ENCODE measurements at regions not wholly inside any gene's neighbourhood (a gene's known extent, or its start where the extent isn't known, plus 50 kb on each side); places are given as distances from the start of the nearest gene placed in this dataset.

GRCh38 chr15:36265422-36265821 is 314.0 kb upstream of the CDIN1 start:
- no peak for DNase-seq (ENCODE audit: low read depth)

GRCh38 chr15:36271048-36271447 is 308.4 kb upstream of the CDIN1 start:
- no peak for DNase-seq (ENCODE audit: low read depth)

DNA sequence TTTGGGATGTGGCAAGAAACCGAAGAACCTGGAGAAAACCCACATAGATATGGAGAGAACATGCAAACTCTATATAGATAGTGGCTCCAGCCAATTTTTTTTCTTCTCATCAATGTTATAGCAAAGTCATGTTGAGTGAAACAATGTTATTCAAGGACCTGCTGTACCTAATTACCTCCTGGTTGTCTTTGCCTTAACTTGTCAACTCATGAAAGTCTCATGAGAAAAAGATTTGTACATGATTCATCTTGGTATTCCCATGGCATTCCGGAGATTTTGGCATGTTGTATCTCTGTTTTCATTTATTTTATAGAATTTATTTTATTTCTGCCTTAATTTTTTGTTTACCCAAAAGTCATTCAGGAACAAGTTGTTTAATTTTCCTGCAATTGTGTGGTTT is 303.8 kb upstream of the CDIN1 start:
- no peak for DNase-seq (ENCODE audit: low read depth)

DNA sequence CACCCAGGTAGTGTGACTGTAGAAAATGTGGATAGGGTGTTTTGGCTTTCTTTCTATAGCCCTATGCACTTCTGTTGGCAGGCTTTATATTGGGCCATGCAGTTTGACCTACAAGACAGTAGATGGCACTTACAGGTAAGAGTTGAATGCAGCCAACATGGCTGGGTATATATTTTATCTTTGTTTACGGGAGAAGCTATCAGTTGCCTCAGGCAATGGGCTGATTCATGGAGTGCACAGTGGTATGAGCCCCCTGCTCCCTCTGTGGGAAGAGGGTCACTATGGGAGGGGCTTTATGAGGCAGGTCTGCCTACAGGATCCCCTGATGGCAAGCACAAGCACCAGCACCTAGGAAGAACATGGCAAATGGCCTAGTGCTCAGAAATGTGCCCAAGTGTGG is 301.2 kb upstream of the CDIN1 start:
- DNase-seq (ENCODE audit: low read depth): no peak

GRCh38 chr15:36282821-36283220 is 296.6 kb upstream of the CDIN1 start:
- no peak for DNase-seq (ENCODE audit: low read depth)

DNA sequence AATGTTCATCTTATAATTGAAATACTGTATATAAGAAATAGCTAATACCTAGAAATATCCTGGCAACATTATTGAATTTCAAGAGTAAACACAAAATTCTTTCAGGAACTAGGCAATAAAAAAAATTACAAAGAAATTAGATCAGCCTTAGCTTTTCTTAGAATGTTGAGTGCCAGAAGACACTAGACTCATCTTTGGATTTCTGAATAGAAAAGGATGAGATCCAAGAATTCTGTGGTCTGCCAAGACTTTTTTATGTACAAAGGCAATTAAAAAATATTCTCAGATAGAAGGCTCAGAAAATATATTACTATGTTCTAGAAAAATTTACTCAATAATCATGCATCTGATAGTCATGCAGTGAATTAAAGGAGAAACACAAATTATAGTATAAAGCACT is 294.5 kb upstream of the CDIN1 start:
- DNase-seq (ENCODE audit: low read depth): no peak

DNA sequence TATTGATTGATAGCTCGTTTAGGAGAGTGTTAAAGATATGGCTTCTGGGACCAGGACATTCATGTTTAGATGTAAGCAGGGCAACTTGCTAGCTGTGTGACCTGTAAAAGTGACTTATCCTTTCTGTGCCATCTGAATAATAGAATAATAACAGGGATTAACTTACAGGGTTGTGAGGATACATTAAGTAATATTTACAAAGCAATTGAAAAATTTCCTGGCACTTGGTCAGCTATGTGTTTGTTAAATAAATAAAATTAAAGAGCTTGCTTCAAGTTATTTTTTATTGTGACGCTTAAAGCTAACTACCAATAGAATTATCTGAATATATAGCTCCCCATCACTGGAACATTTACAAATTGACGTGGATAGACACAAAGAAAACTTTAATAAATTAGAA is 287.9 kb upstream of the CDIN1 start:
- DNase-seq (ENCODE audit: low read depth): no peak

DNA sequence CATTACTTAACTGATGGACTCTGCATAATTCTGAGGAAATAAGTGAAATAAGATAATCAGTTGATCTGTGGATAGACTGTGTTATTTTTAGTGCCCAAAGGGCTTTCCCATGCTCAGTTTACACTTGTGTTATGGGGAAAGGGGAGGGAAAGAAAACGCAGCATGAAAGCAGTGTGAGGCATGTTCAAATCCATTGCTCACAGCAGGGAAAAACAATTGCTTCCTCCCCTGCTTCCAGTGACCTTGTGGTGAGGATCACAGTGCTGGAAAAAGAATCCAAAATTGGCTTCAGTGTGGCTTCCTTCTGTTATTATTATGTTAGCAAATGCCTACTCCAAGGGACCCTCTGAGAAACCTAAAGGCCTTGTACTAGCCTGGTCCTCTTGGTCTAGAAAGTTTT is 285.1 kb upstream of the CDIN1 start:
- DNase-seq (ENCODE audit: low read depth): no peak

DNA sequence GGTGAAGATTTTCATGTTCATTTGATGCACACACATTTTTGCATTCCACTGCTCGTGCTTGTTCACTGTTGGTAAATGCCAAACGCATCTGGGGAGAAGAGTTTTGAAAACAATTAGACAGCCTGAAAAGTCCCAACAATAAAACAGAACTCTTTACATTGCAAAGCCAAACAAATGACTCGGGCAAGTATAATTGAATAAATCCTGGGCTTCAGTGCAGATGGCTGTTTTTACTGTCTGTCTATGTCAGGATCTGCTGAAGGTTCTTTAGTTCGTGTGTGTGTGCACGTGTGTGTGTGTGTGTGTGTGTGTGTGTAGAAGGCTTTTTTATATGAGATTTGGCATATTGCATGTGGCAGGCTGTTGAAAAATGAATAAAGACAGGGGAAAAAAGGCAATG is 277.5 kb upstream of the CDIN1 start:
- no peak for DNase-seq (ENCODE audit: low read depth)

DNA sequence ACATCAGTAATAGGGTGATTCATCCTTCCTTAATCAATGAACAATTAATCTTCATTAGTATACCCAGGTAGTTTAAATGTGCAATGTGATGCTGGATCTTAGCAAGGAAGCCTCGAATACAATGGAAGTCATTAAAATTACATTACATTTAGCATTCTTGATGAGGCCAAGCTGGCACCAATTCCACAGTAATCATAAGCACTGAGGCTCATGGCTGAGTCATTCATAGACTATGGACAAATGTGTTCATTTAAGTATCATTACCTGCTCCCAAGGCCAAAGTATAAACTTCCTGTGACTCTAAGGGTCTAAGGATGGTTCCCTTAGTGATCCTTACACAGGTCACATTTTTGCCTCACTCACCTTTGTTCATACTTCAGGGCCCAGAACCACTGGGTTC is 266.4 kb upstream of the CDIN1 start:
- DNase-seq (ENCODE audit: low read depth): no peak

DNA sequence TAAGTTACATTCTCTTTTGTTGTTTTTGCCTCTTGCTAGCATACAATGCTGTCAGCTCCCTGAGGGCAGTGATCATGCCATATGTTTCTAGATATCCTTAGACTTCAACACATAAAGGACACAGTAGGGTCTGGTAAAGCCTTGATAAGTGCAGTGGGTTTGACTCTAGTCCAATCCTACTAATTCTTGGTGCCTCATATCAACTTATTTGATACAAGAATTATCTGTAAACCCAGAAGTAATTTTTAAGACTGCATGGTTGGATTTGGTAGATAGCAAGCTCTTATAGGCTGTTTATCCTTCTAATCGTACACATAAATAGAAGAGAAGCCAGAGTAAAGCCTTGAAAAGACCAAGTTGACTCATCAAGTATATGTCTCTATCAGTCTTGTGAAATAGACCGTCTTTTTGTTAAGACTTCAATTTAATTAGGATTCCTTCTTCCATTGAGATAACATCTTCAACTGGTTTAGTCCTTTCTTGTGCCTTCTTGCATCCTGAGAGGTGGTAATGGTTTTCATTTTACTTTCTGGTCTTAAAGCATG is 265.6 kb upstream of the CDIN1 start:
- no peak for DNase-seq (ENCODE audit: low read depth)

GRCh38 chr15:36315649-36316048 is 263.8 kb upstream of the CDIN1 start:
- DNase-seq (ENCODE audit: low read depth): no peak

DNA sequence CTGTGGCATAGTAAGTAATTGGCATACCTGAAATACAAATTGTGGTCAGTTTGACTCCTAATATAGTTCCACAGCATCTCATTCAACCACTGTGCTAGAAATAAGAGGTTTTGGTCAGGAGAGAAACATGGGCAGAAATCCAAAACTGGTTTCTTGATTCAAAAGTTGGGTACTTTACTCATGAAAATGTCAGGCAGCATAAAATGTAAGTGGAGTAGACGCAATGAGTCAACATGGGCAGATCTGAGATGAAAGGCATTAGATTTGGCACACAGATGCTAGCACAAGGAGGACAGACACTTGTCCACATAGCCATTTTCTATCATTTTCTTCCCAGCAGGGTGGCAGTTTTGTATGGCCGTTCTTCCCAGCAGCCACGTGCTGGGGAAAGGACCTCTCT is 255.8 kb upstream of the CDIN1 start:
- DNase-seq (ENCODE audit: low read depth): no peak

GRCh38 chr15:36325206-36325605 is 254.2 kb upstream of the CDIN1 start:
- DNase-seq (ENCODE audit: low read depth): no peak

GRCh38 chr15:36329592-36329991 is 249.8 kb upstream of the CDIN1 start:
- DNase-seq (ENCODE audit: low read depth): no peak

- no peak for DNase-seq (ENCODE audit: low read depth)
Measured at GRCh38 chr15:36330598-36330997, 248.8 kb upstream of the CDIN1 start.

DNA sequence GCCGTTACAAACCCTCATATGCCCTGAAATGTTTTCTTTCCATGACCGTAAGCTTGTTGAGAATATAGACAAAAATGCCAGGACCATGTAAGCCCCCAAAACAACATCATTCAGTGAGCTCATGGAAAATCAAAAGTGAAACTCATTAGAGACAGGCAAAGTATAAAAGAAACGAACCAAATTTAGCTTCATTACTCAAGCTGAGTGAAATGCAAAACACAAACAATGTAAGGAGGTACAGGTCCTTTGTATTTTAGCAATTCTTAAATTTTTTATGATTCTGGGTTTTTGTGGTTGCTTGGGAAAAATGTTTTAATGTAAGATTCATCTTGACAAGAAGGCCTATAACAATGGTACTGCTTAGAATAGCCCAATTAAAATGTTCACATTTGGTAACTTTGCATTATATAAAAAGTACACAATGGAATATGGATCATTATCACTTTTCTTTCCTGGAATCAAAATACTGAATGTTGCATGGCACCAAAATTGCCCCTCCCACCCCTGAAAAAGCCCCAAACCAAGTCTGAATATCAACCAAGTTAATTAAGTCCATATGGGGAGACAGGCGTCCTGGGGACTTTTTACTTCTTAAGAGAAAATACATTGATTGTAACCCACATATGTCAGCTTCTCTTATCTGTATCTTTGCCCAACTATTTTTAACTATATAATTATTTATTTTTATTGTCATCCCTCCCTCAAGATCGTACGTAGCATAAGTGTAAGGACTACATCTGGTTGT is 247.7 kb upstream of the CDIN1 start:
- DNase-seq (ENCODE audit: low read depth): no peak

GRCh38 chr15:36332301-36332700 is 247.1 kb upstream of the CDIN1 start:
- DNase-seq (ENCODE audit: low read depth): no peak

- DNase-seq (ENCODE audit: low read depth): no peak
Measured at GRCh38 chr15:36332896-36333295, 246.5 kb upstream of the CDIN1 start.

DNA sequence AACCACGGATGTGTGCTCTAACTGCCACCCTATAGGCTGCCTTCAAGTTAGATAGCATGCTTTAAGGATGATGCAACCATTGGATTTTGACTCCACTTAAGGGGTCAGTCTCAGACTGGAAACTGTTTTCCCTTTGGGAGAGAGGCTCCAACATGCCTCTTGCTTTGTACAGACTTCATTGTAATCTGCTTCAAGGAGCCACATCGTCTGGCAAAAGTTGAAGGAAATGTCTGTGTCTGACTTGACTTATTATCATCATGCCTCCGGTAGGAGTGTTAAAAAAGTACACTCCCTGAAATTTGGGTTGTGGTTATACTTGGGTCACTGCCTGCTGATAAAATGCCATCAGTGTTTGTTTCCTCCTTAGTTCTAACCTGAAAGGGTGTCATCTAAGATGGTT is 245.4 kb upstream of the CDIN1 start:
- DNase-seq (ENCODE audit: low read depth): no peak

- no peak for DNase-seq (ENCODE audit: low read depth)
Measured at GRCh38 chr15:36335224-36335623, 244.2 kb upstream of the CDIN1 start.

DNA sequence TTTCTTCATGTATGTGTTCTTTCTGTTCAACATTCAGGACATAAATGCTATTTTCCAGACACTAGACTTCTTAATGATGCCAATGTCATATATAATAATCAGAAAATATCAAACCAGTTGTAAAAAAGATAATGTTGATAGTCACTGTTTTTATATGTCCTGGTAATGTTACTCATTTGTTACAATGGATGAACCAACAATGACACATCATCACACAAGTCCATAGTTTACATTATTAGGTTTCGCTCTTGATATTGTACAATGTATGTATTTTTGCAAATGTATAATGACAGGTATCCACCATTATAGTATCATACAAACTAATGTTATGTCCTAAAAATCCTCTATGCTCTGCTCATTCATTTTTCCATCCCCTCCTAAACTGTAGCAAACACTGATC is 243.8 kb upstream of the CDIN1 start:
- no peak for DNase-seq (ENCODE audit: low read depth)

DNA sequence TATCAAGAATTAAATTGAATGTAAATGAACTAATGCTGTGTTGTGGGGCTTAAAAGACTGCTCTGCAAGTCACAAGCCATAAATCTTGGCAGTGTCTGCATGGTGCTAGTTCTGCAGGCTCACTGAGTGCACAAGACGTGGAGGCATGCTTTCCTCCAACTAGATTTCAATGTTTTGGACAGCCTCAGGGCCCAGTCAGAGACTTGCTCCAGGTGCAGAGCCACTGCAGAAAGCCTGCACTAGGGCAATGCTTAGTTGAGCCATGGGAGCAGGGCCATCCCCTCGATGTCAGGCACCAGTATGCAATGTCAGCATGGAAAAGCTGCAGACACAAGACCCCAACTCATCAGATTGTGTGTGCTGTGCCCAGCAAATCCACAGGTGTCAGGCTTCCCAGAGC is 234.5 kb upstream of the CDIN1 start:
- no peak for DNase-seq (ENCODE audit: low read depth)

GRCh38 chr15:36347272-36347858 is 232.1 kb upstream of the CDIN1 start:
- no peak for DNase-seq (ENCODE audit: low read depth)

All from activated T-cell treated with anti-CD3 and anti-CD28 coated beads for 48 hours (primary cell).